ENCODE measurements at regions not wholly inside any gene's neighbourhood (a gene's known extent, or its start where the extent isn't known, plus 50 kb on each side); places are given as distances from the start of the nearest gene placed in this dataset.

DNA sequence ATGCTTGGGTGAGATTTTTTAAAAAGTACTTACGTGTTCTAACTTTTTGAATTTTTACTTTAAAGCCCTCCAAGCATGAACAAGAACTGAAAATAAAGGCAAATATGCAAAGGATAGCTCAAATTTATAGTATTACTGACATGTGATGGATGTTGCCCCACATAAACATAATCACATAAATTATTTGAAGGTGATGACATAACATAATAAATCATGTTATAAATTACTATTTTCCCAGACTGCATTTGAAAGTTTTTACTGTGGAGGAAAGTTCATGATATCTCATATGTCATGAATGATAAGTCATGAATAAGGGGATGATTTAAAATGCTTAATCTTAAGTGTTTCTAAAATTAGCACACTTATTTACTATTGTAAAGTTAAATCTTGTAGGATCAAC, 705.7 kb upstream of the SLITRK1 start:
- TF ChIP-seq, protein P1, sequence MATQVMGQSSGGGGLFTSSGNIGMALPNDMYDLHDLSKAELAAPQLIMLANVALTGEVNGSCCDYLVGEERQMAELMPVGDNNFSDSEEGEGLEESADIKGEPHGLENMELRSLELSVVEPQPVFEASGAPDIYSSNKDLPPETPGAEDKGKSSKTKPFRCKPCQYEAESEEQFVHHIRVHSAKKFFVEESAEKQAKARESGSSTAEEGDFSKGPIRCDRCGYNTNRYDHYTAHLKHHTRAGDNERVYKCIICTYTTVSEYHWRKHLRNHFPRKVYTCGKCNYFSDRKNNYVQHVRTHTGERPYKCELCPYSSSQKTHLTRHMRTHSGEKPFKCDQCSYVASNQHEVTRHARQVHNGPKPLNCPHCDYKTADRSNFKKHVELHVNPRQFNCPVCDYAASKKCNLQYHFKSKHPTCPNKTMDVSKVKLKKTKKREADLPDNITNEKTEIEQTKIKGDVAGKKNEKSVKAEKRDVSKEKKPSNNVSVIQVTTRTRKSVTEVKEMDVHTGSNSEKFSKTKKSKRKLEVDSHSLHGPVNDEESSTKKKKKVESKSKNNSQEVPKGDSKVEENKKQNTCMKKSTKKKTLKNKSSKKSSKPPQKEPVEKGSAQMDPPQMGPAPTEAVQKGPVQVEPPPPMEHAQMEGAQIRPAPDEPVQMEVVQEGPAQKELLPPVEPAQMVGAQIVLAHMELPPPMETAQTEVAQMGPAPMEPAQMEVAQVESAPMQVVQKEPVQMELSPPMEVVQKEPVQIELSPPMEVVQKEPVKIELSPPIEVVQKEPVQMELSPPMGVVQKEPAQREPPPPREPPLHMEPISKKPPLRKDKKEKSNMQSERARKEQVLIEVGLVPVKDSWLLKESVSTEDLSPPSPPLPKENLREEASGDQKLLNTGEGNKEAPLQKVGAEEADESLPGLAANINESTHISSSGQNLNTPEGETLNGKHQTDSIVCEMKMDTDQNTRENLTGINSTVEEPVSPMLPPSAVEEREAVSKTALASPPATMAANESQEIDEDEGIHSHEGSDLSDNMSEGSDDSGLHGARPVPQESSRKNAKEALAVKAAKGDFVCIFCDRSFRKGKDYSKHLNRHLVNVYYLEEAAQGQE (IDR thresholded peaks at IDR 0.05; ENCODE audit: insufficient read depth in 1 of 2, low read depth in 2 of 2, low read length in 2 of 2): no peak
- no peak for TF ChIP-seq POLR2AphosphoS5 (IDR thresholded peaks at IDR 0.05; ENCODE audit: low read depth, low read length)
- TF ChIP-seq TAF1 (IDR thresholded peaks at IDR 0.05; ENCODE audit: borderline replicate concordance, insufficient read depth, low read length): no peak
